DOHH2 (cell line): ENCODE measurements at regions not wholly inside any gene's neighbourhood (a gene's known extent, or its start where the extent isn't known, plus 50 kb on each side); places are given as distances from the start of the nearest gene placed in this dataset.

Experiments used
- H3F3A ChIP-seq: fragments of 200-600 bp; sonication (generic), shearing (Covaris generic); 2 replicates; pipeline ENCODE4 v1.6.0; 2016; ENCODE audit warnings: antibody characterized with exemption, mild to moderate bottlenecking; ENCODE audit not compliant: control insufficient read depth, insufficient read depth
- H3K27ac ChIP-seq: fragments of 200-600 bp; sonication (generic); 2 replicates; pipeline ENCODE4 v1.5.1; 2014; ENCODE audit warnings: low read depth, mild to moderate bottlenecking, low read length, moderate library complexity
- H3K27me3 ChIP-seq: fragments of 200-600 bp; sonication (generic); 2 replicates; pipeline ENCODE4 v1.6.1; 2014; ENCODE audit warnings: mild to moderate bottlenecking, low read length, mixed read lengths; ENCODE audit not compliant: control insufficient read depth
- H3K36me3 ChIP-seq: fragments of 200-600 bp; sonication (generic); 2 replicates; pipeline ENCODE4 v1.6.1; 2014; ENCODE audit warnings: mild to moderate bottlenecking, low read length, moderate library complexity, mixed read lengths; ENCODE audit not compliant: control insufficient read depth
- H3K4me1 ChIP-seq: fragments of 200-600 bp; sonication (generic); 2 replicates; pipeline ENCODE4 v1.6.1; 2014; ENCODE audit warnings: mild to moderate bottlenecking, low read length, mixed read lengths; ENCODE audit not compliant: control insufficient read depth
- H3K4me2 ChIP-seq: fragments of 200-600 bp; sonication (generic); 2 replicates; pipeline ENCODE4 v1.6.0; 2014; ENCODE audit warnings: mild to moderate bottlenecking, low read length, moderate library complexity
- H3K4me3 ChIP-seq: fragments of 200-600 bp; sonication (generic); 2 replicates; pipeline ENCODE4 v1.5.1; 2014; ENCODE audit warnings: mild to moderate bottlenecking, low read length, mixed read lengths
- H3K79me2 ChIP-seq: fragments of 200-600 bp; sonication (generic); 2 replicates; pipeline ENCODE4 v1.6.1; 2014; ENCODE audit warnings: mild to moderate bottlenecking, low read length, mixed read lengths; ENCODE audit not compliant: control insufficient read depth
- H3K9me2 ChIP-seq: fragments of 200-600 bp; sonication (generic); replicated peaks from 2 replicates; pipeline ENCODE4 v1.6.1; 2014; ENCODE audit warnings: mild to moderate bottlenecking, low read length, mixed read lengths; ENCODE audit not compliant: control insufficient read depth
- H3K9me3 ChIP-seq: fragments of 200-600 bp; sonication (generic); 2 replicates; pipeline ENCODE4 v1.6.1; 2014; ENCODE audit warnings: antibody characterized with exemption, low read length, mixed read lengths; ENCODE audit not compliant: control insufficient read depth, insufficient read depth
- H4K20me1 ChIP-seq: fragments of 200-600 bp; sonication (generic); 2 replicates; pipeline ENCODE4 v1.6.0; 2014; ENCODE audit warnings: low read depth, mild to moderate bottlenecking, antibody characterized with exemption, low read length, moderate library complexity; ENCODE audit not compliant: control insufficient read depth, insufficient read depth
- CTCF ChIP-seq: fragments of 200-600 bp; sonication (generic); IDR thresholded peaks from one replicate; pipeline ENCODE4 v1.5.1; 2014; ENCODE audit warnings: antibody characterized with exemption, mild to moderate bottlenecking, low read depth, low read length; ENCODE audit not compliant: poor library complexity, severe bottlenecking
- EZH2phosphoT487 ChIP-seq: fragments of 200-600 bp; sonication (generic); IDR thresholded peaks from 2 replicates; pipeline ENCODE4 v1.6.1; 2017; ENCODE audit warnings: borderline replicate concordance, mild to moderate bottlenecking, antibody characterized with exemption, low read length, moderate library complexity, mixed read lengths

GRCh38 chr4:71239365-71239764, 99.5 kb upstream of the SLC4A4 start:
- Histone ChIP-seq H3K79me2 (no peaks in the 10 kb centered on the region), H3K4me3 (no peak overlapping the region), H3F3A (no peaks in the 10 kb centered on the region), H3K27me3 (peaks cover 3% of the 10 kb centered on the region; the same call in 1 of the 2 replicates), H3K9me2 (no peaks in the 10 kb centered on the region), H4K20me1 (no peaks in the 10 kb centered on the region), H3K4me1 (no peaks in the 10 kb centered on the region), H3K4me2 (no peak overlapping the region), H3K36me3 (no peaks in the 10 kb centered on the region), H3K27ac (no peak overlapping the region), H3K9me3 (no peaks in the 10 kb centered on the region)
- TF ChIP-seq EZH2phosphoT487 (no peak), CTCF (no peak)

- Histone ChIP-seq H3K9me2 (no peaks in the 10 kb centered on the region), H3K4me3 (no peak overlapping the region), H3K79me2 (no peaks in the 10 kb centered on the region), H3K4me1 (no peaks in the 10 kb centered on the region), H4K20me1 (no peaks in the 10 kb centered on the region), H3F3A (no peaks in the 10 kb centered on the region), H3K4me2 (no peak overlapping the region), H3K27me3 (peaks cover 3% of the 10 kb centered on the region; the same call in 1 of the 2 replicates), H3K9me3 (no peaks in the 10 kb centered on the region), H3K36me3 (no peaks in the 10 kb centered on the region), H3K27ac (no peak overlapping the region)
- no peak for TF ChIP-seq EZH2phosphoT487
- TF ChIP-seq CTCF: no peak
These were observed 98.7 kb upstream of the SLC4A4 start for GRCh38 chr4:71240094-71240493.

- H3K27ac ChIP-seq: no peak overlapping the region
- no peaks in the 10 kb centered on the region for H3K9me3 ChIP-seq
- H3F3A ChIP-seq: no peaks in the 10 kb centered on the region
- no peaks in the 10 kb centered on the region for H3K4me1 ChIP-seq
- no peaks in the 10 kb centered on the region for H3K9me2 ChIP-seq
- TF ChIP-seq EZH2phosphoT487 (no peak), CTCF (no peak)
- H3K27me3 ChIP-seq: peaks cover 3% of the 10 kb centered on the region; the same call in 1 of the 2 replicates
- H4K20me1 ChIP-seq: no peaks in the 10 kb centered on the region
- no peaks in the 10 kb centered on the region for H3K36me3 ChIP-seq
- no peak overlapping the region for H3K4me2 ChIP-seq
- no peak overlapping the region for H3K4me3 ChIP-seq
- H3K79me2 ChIP-seq: no peaks in the 10 kb centered on the region
These were observed 97.1 kb upstream of the SLC4A4 start for GRCh38 chr4:71241501-71242288.
